Naive thymus-derived CD8-positive, alpha-beta T cell (primary cell): ENCODE measurements at regions not wholly inside any gene's neighbourhood (a gene's known extent, or its start where the extent isn't known, plus 50 kb on each side); places are given as distances from the start of the nearest gene placed in this dataset.
"Not testable (repeated sequence)": the region's sequence is repeated elsewhere in the genome, so short reads cannot be mapped to it uniquely, and the experiment has no call there.

Source experiments
- ATAC-seq, 2 donors: fragments of 150-1000 bp; cut with Tn5 transposase in 1 of 2; sonication (Bioruptor Pico), chemical (Tn5 transposase) in 1 of 2; 1 replicate in 1 of 2; 2 replicates in 1 of 2; pipeline ENCODE4 v1.10.0; 2021; ENCODE audit warnings: mild to moderate bottlenecking in 2 of 2, moderate library complexity in 2 of 2
- POLR2A ChIA-PET: fragments of 350-600 bp; sonication (Branson Sonifier 250); formaldehyde crosslinking; loops from one replicate; lab custom pipeline; 2021; ENCODE audit warnings: antibody characterized with exemption; lab: Charles Lee
- DNase-seq, 10 donors: peaks; one replicate each; pipeline versions ENCODE4 v3.0.0 to v3.0.0-alpha.2; 2020 to 2022
- H3K27ac Mint-ChIP-seq, 10 donors: one replicate each; pipeline ENCODE4 v1.8.0; 2020 to 2022; ENCODE audit warnings: mild to moderate bottlenecking in 10 of 10, mixed read lengths in 10 of 10, moderate library complexity in 4 of 10, inconsistent platforms in 1 of 10
- H3K27me3 Mint-ChIP-seq, 5 donors: one replicate each; pipeline ENCODE4 v1.8.0; 2021 to 2022; ENCODE audit warnings: mixed read lengths in 5 of 5
- H3K36me3 Mint-ChIP-seq, 3 donors: one replicate each; pipeline ENCODE4 v1.8.0; 2020 to 2022; ENCODE audit warnings: mixed read lengths in 3 of 3, mild to moderate bottlenecking in 2 of 3, inconsistent platforms in 1 of 3
- H3K4me1 Mint-ChIP-seq, 4 donors: one replicate each; pipeline ENCODE4 v1.8.0; 2021 to 2022; ENCODE audit warnings: mixed read lengths in 4 of 4
- H3K4me3 Mint-ChIP-seq, 10 donors: one replicate each; pipeline ENCODE4 v1.8.0; 2020 to 2022; ENCODE audit warnings: mild to moderate bottlenecking in 10 of 10, mixed read lengths in 10 of 10, moderate library complexity in 6 of 10, inconsistent platforms in 1 of 10
- H3K9me3 Mint-ChIP-seq, 9 donors: one replicate each; pipeline ENCODE4 v1.8.0; 2020 to 2022; ENCODE audit warnings: mixed read lengths in 9 of 9, mild to moderate bottlenecking in 3 of 9, inconsistent platforms in 1 of 9, moderate library complexity in 1 of 9

GRCh38 chr10:33650131-33650530 lies 315.7 kb upstream of the NRP1 start:
- H3K4me3 Mint-ChIP-seq, DNase-seq, H3K4me1 Mint-ChIP-seq, H3K27ac Mint-ChIP-seq, ATAC-seq, POLR2A ChIA-PET: not testable (repeated sequence)
- peaks cover 0 to 23% (median 5%) of the 10 kb centered on the region in 5 donors for H3K27me3 Mint-ChIP-seq
- peaks cover 3 to 37% (median 10%) of the 10 kb centered on the region in 9 donors for H3K9me3 Mint-ChIP-seq
- H3K36me3 Mint-ChIP-seq, result peaks cover 0 to 13% (median 0%) of the 10 kb centered on the region in 3 donors

DNA sequence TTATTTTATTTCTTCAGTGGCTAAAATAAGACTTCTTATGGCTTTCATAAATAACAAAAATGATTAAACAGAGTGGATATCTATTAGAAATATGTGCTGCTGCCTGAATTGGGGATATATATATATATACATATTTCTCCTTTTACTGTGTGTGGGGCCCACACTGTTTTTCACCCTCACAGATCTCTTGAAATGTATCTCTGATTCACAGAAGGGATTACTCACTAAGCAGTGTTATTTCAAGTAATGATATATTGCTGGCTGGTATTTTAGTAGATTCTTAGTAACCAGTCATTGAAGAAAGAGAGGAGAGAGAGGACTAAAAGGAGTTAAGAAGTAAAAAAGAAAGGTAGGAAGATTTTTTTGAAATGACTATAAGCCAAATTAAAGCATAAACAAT lies 308.6 kb upstream of the NRP1 start:
- POLR2A ChIA-PET, result no interaction called here
- ATAC-seq, result no peak
- peaks cover 2 to 11% (median 7%) of the 10 kb centered on the region in 5 donors for H3K27me3 Mint-ChIP-seq
- DNase-seq, result no peak
- no peak overlapping the region for H3K4me3 Mint-ChIP-seq
- no peaks in the 10 kb centered on the region for H3K36me3 Mint-ChIP-seq
- no peaks in the 10 kb centered on the region for H3K4me1 Mint-ChIP-seq
- peaks cover 0 to 3% (median 0%) of the 10 kb centered on the region in 9 donors for H3K9me3 Mint-ChIP-seq
- no peak overlapping the region for H3K27ac Mint-ChIP-seq

DNA sequence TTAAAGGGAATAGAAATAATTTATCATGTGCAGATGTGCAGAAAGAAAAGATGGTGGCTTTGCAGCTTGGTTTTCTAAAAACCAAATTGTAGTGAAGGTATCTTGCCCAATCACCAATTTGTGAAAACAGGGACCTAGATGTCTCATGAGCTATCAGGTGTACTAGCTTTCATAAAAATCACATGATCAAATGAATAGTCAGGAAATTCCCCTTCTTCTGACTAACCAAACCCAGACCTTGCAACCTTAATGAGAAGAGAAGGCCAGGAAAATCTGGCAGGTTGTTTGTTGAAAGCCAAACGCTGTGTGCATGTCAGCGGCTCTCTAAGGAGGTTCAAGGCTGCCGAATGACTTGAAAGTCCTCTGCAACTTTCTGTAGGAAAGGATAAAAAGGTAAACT lies 304.4 kb upstream of the NRP1 start:
- no peaks in the 10 kb centered on the region for H3K36me3 Mint-ChIP-seq
- no peak overlapping the region for H3K27ac Mint-ChIP-seq
- peaks cover 2 to 10% (median 7%) of the 10 kb centered on the region in 5 donors for H3K27me3 Mint-ChIP-seq
- POLR2A ChIA-PET, result no interaction called here
- H3K9me3 Mint-ChIP-seq, result peaks cover 0 to 3% (median 0%) of the 10 kb centered on the region in 9 donors
- DNase-seq (no peak), ATAC-seq (no peak)
- H3K4me3 Mint-ChIP-seq, result no peak overlapping the region
- H3K4me1 Mint-ChIP-seq, result no peaks in the 10 kb centered on the region

GRCh38 chr10:33638374-33638773 lies 303.9 kb upstream of the NRP1 start:
- no peaks in the 10 kb centered on the region for H3K4me1 Mint-ChIP-seq
- H3K36me3 Mint-ChIP-seq, result no peaks in the 10 kb centered on the region
- DNase-seq (no peak), ATAC-seq (no peak)
- no peak overlapping the region for H3K27ac Mint-ChIP-seq
- no peak overlapping the region for H3K4me3 Mint-ChIP-seq
- POLR2A ChIA-PET, result no interaction called here
- peaks cover 0 to 3% (median 0%) of the 10 kb centered on the region in 9 donors for H3K9me3 Mint-ChIP-seq
- peaks cover 1 to 6% (median 3%) of the 10 kb centered on the region in 5 donors for H3K27me3 Mint-ChIP-seq

DNA sequence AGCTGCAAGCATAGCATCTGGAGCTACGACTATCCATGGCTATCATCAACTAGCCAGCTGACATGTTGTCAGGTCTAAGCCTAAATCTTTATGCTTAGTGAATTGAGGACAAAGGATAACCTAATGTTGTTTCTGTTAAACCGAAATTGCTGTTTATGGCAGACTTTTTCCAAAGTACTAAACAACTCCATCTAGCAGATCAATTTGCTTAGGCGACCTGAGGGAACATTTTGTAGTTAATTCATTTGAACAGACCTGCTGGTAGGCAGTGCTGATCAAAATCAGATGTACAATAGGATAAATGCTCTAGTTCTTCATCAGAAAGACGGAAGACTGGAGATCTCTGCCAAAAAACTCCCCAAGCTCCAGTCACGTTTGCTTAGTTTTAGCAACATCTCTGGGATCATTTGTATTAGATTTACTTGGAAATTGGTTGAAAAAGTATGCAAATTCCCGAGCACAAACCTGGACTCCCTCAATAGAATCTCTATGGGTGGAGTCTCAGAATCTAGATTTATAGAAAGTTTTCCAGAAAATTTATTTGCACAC lies 301.6 kb upstream of the NRP1 start:
- POLR2A ChIA-PET, result no interaction called here
- H3K27ac Mint-ChIP-seq, result no peak overlapping the region
- peaks cover 0 to 6% (median 3%) of the 10 kb centered on the region in 5 donors for H3K27me3 Mint-ChIP-seq

DNA sequence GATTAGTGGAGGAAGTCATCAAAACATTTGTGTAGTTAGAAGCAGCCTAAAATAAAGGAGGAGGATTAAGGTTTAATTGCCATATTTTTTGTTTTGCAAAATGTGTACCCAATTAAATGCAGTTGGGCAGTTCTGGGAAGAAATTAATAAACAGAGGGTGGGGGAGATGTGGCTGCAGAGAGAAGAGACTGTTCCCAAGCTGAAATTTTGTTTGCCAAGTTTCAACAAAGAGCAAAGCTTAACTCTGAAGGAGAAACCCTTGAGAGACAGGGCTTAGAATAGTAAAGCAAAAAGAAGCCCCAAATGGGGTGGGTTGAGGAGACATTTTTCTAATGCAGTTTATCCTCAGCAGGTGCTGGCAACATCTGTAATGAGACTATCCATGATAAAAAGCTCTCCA lies 298.0 kb upstream of the NRP1 start:
- ATAC-seq (no peak), DNase-seq (no peak)
- Mint-ChIP-seq H3K27me3 (peaks cover 4 to 19% (median 6%) of the 10 kb centered on the region in 5 donors), H3K9me3 (peaks cover 0 to 4% (median 0%) of the 10 kb centered on the region in 9 donors), H3K4me1 (no peaks in the 10 kb centered on the region), H3K36me3 (no peaks in the 10 kb centered on the region), H3K4me3 (no peak overlapping the region), H3K27ac (no peak overlapping the region)
- POLR2A ChIA-PET, result no interaction called here

More for the DNA sequence above, 301.6 kb upstream of the NRP1 start:
- DNase-seq (no peak), ATAC-seq (no peak)
- Mint-ChIP-seq H3K4me1 (no peaks in the 10 kb centered on the region), H3K36me3 (no peaks in the 10 kb centered on the region), H3K4me3 (no peak overlapping the region), H3K9me3 (peaks cover 0 to 3% (median 0%) of the 10 kb centered on the region in 9 donors)

GRCh38 chr10:33631991-33632390 lies 297.5 kb upstream of the NRP1 start:
- H3K27me3 Mint-ChIP-seq, result peaks cover 4 to 17% (median 5%) of the 10 kb centered on the region in 5 donors
- no peak overlapping the region for H3K4me3 Mint-ChIP-seq
- peaks cover 0 to 4% (median 0%) of the 10 kb centered on the region in 9 donors for H3K9me3 Mint-ChIP-seq
- H3K36me3 Mint-ChIP-seq, result no peaks in the 10 kb centered on the region
- POLR2A ChIA-PET, result no interaction called here
- no peaks in the 10 kb centered on the region for H3K4me1 Mint-ChIP-seq
- ATAC-seq (no peak), DNase-seq (no peak)
- no peak overlapping the region for H3K27ac Mint-ChIP-seq

DNA sequence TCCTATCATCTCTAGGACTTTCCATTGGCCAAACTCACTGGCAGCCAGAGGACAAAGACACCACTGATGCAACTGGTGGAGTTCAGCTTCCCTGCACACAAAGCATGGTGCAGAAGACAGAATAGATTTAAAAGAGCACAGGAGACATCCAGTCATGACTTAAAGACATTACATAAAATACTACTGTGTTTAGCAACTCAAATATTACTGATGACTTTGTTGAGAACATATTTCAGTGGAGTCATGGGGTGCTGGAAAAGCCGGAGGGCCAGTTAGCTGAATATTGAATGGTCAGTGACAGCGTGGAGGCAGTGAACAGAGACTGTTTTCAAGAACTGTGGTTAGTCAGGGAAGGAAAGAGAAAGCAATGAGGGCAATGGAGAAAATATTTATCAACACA lies 296.3 kb upstream of the NRP1 start:
- ATAC-seq (no peak), DNase-seq (no peak)
- Mint-ChIP-seq H3K36me3 (no peaks in the 10 kb centered on the region), H3K4me3 (no peak overlapping the region), H3K27ac (no peak overlapping the region), H3K27me3 (peaks cover 4 to 21% (median 11%) of the 10 kb centered on the region in 5 donors), H3K9me3 (peaks cover 0 to 4% (median 0%) of the 10 kb centered on the region in 9 donors), H3K4me1 (no peaks in the 10 kb centered on the region)
- POLR2A ChIA-PET, result no interaction called here

GRCh38 chr10:33627611-33628010 lies 293.1 kb upstream of the NRP1 start:
- ATAC-seq, result no peak
- POLR2A ChIA-PET, result no interaction called here
- no peak for DNase-seq
- Mint-ChIP-seq H3K27me3 (peaks cover 6 to 31% (median 14%) of the 10 kb centered on the region in 5 donors), H3K27ac (no peak overlapping the region), H3K4me1 (no peaks in the 10 kb centered on the region), H3K36me3 (no peaks in the 10 kb centered on the region), H3K4me3 (no peak overlapping the region), H3K9me3 (peaks cover 0 to 4% (median 0%) of the 10 kb centered on the region in 9 donors)

GRCh38 chr10:33626798-33627466 lies 292.5 kb upstream of the NRP1 start:
- peaks cover 6 to 31% (median 14%) of the 10 kb centered on the region in 5 donors for H3K27me3 Mint-ChIP-seq
- no peaks in the 10 kb centered on the region for H3K4me1 Mint-ChIP-seq
- no peak for DNase-seq
- H3K36me3 Mint-ChIP-seq, result no peaks in the 10 kb centered on the region
- peaks cover 0 to 4% (median 0%) of the 10 kb centered on the region in 9 donors for H3K9me3 Mint-ChIP-seq
- POLR2A ChIA-PET, result no interaction called here
- no peak overlapping the region for H3K4me3 Mint-ChIP-seq
- no peak for ATAC-seq
- no peak overlapping the region for H3K27ac Mint-ChIP-seq

DNA sequence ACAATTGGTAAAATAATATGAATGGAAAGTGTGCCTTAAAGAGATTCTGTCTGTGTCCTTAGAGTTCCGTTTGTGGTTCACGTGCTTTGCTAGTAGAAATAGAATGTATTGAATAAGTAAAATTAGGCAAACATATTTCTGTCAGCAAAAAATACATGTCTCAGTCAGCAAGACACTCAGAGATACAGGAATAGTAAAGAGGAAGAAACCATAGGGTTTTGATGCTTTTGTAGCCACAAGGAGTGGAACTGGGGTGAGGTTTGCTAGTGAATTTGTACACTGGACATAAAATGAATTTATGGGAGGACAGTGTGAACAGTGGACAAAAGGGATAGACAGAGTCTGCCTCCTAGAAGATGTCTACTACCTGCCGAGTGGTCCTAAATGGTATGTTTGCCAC lies 289.2 kb upstream of the NRP1 start:
- POLR2A ChIA-PET, result no interaction called here
- DNase-seq (no peak), ATAC-seq (no peak)
- Mint-ChIP-seq H3K4me1 (no peaks in the 10 kb centered on the region), H3K4me3 (no peak overlapping the region), H3K27me3 (peaks cover 2 to 15% (median 10%) of the 10 kb centered on the region in 5 donors), H3K9me3 (no peaks in the 10 kb centered on the region), H3K36me3 (no peaks in the 10 kb centered on the region), H3K27ac (no peak overlapping the region)

DNA sequence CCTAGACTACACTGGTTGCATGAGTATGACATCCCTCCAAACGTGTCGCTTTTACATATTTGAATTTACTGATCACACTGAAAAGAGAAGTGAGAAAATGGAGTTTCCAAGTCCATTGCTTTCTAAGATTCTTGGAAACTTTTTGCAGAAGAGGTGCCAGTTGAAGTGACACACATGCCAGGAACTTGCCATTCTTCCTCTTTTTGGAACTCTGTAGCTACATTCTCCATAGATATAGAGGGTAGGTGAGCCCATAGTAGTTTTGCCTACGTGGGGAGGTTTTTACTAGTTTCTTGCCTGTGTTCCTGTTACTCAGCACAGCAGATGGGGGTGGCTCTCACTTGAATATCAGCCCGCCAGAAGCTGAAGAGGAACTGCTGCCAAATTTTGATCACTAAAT lies 286.6 kb upstream of the NRP1 start:
- no peak for DNase-seq
- Mint-ChIP-seq H3K36me3 (no peaks in the 10 kb centered on the region), H3K27ac (no peak overlapping the region), H3K27me3 (peaks cover 2 to 14% (median 6%) of the 10 kb centered on the region in 5 donors), H3K9me3 (no peaks in the 10 kb centered on the region), H3K4me1 (no peaks in the 10 kb centered on the region), H3K4me3 (no peak overlapping the region)
- ATAC-seq, result no peak
- POLR2A ChIA-PET, result no interaction called here

DNA sequence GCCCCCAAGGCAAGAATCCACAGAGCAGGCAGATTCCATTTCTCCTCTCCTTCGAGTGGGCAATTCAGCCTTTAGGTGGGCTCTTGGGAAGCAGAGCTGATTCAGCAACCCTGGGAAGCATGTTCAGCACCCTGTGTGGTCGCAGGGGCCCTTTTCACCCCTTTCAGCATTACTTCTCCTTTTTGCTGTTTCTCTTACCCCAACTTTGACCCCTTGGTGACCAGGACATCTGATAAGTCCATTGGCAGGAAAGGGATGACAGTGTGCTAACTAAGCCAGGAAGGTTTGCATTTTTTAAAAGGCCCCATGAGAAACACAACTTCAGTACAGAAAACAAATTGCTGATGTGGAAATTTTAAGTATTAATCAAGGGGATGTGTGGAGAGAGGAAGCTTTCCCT lies 283.7 kb upstream of the NRP1 start:
- DNase-seq, result no peak
- no peaks in the 10 kb centered on the region for H3K4me1 Mint-ChIP-seq
- no peak overlapping the region for H3K27ac Mint-ChIP-seq
- POLR2A ChIA-PET, result no interaction called here
- H3K4me3 Mint-ChIP-seq, result no peak overlapping the region
- H3K36me3 Mint-ChIP-seq, result peaks cover 0 to 6% (median 0%) of the 10 kb centered on the region in 3 donors
- peaks cover 4 to 16% (median 5%) of the 10 kb centered on the region in 5 donors for H3K27me3 Mint-ChIP-seq
- ATAC-seq, result no peak
- H3K9me3 Mint-ChIP-seq, result peaks cover 0 to 12% (median 5%) of the 10 kb centered on the region in 9 donors
